Ecto neural progenitor cell (in vitro differentiated cells): ENCODE measurements at regions not wholly inside any gene's neighbourhood (a gene's known extent, or its start where the extent isn't known, plus 50 kb on each side); places are given as distances from the start of the nearest gene placed in this dataset.
"Not testable (repeated sequence)": the region's sequence is repeated elsewhere in the genome, so short reads cannot be mapped to it uniquely, and the experiment has no call there.

Experiments
- DNase-seq: peaks from one replicate; pipeline ENCODE4 v3.0.0-alpha.2; 2018; ENCODE audit warnings: low spot score

GRCh38 chr3:61444782-61445181 lies 116.6 kb upstream of the PTPRG start:
- DNase-seq = no peak

GRCh38 chr3:61445924-61446323 lies 115.4 kb upstream of the PTPRG start:
- DNase-seq = no peak

GRCh38 chr3:61446341-61446740 lies 115.0 kb upstream of the PTPRG start:
- no peak for DNase-seq

GRCh38 chr3:61448378-61448777 lies 113.0 kb upstream of the PTPRG start:
- no peak for DNase-seq

GRCh38 chr3:61449327-61450040 lies 111.9 kb upstream of the PTPRG start:
- DNase-seq = no peak

- no peak for DNase-seq
These were observed 110.5 kb upstream of the PTPRG start for GRCh38 chr3:61450866-61451265.

GRCh38 chr3:61451841-61452240 lies 109.5 kb upstream of the PTPRG start:
- DNase-seq = no peak

- no peak for DNase-seq
These were observed 108.8 kb upstream of the PTPRG start for GRCh38 chr3:61452535-61453090.

GRCh38 chr3:61454006-61454585 lies 107.3 kb upstream of the PTPRG start:
- DNase-seq = peak; percentile 52

- no peak for DNase-seq
These were observed 106.6 kb upstream of the PTPRG start for GRCh38 chr3:61454801-61455200.

GRCh38 chr3:61460636-61461035 lies 100.7 kb upstream of the PTPRG start:
- DNase-seq = no peak

GRCh38 chr3:61463191-61463590 lies 98.2 kb upstream of the PTPRG start:
- DNase-seq = no peak

- DNase-seq = no peak
These were observed 96.7 kb upstream of the PTPRG start for GRCh38 chr3:61464518-61465140.

GRCh38 chr3:61466357-61466756 lies 95.0 kb upstream of the PTPRG start:
- DNase-seq = no peak

- no peak for DNase-seq
These were observed 77.4 kb upstream of the PTPRG start for GRCh38 chr3:61483997-61484396.

- DNase-seq = no peak
These were observed 68.0 kb upstream of the PTPRG start for GRCh38 chr3:61493339-61493738.

GRCh38 chr3:61494309-61494708 lies 67.1 kb upstream of the PTPRG start:
- not testable (repeated sequence) for DNase-seq

- no peak for DNase-seq
These were observed 63.9 kb upstream of the PTPRG start for GRCh38 chr3:61497463-61497862.

- no peak for DNase-seq
These were observed 56.2 kb upstream of the PTPRG start for GRCh38 chr3:61505197-61505596.

- DNase-seq = no peak
These were observed 53.4 kb upstream of the PTPRG start for GRCh38 chr3:61507946-61508345.
